ENCODE measurements at regions not wholly inside any gene's neighbourhood (a gene's known extent, or its start where the extent isn't known, plus 50 kb on each side); places are given as distances from the start of the nearest gene placed in this dataset.

DNA sequence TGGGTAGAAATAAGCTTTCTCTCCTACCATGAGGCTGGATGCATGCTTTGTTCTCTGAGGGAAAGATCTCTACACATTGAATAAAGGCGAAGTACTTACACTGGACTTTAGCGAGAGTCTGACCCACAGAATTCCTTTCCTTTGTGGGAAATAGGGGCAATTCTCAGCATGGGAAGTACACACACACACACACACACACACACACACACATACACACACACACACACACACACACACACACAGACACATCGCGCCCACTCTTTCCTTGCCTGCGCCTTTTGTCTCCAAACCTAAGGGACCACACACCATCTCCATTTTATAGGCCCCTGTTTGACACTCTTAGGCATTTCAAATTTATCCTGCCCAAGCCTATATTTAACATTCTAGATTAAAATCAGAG lies 83.8 kb downstream of the LUZP4 start:
- TF ChIP-seq, protein P1, sequence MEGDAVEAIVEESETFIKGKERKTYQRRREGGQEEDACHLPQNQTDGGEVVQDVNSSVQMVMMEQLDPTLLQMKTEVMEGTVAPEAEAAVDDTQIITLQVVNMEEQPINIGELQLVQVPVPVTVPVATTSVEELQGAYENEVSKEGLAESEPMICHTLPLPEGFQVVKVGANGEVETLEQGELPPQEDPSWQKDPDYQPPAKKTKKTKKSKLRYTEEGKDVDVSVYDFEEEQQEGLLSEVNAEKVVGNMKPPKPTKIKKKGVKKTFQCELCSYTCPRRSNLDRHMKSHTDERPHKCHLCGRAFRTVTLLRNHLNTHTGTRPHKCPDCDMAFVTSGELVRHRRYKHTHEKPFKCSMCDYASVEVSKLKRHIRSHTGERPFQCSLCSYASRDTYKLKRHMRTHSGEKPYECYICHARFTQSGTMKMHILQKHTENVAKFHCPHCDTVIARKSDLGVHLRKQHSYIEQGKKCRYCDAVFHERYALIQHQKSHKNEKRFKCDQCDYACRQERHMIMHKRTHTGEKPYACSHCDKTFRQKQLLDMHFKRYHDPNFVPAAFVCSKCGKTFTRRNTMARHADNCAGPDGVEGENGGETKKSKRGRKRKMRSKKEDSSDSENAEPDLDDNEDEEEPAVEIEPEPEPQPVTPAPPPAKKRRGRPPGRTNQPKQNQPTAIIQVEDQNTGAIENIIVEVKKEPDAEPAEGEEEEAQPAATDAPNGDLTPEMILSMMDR (conservative IDR thresholded peaks at IDR 0.05 in 1 of 2, IDR thresholded peaks at IDR 0.05 in 1 of 2; ENCODE audit: low read depth in 1 of 2, low read length in 2 of 2): no peak
- no peak for TF ChIP-seq EZH2 (IDR thresholded peaks at IDR 0.05; ENCODE audit: low read length, missing control alignments)
